ENCODE measurements at regions not wholly inside any gene's neighbourhood (a gene's known extent, or its start where the extent isn't known, plus 50 kb on each side); places are given as distances from the start of the nearest gene placed in this dataset.
"Not testable (repeated sequence)": the region's sequence is repeated elsewhere in the genome, so short reads cannot be mapped to it uniquely, and the experiment has no call there.

GRCh38 chr11:127805771-127806170 is 781.6 kb downstream of the ETS1 start:
- DNase-seq = no peak
- intact Hi-C loops (cut with DNase I) = no loop called here
- ATAC-seq (ENCODE audit: poor library complexity) = no peak

- DNase-seq (no peak), ATAC-seq (ENCODE audit: poor library complexity) (no peak)
- intact Hi-C loops (cut with DNase I) = no loop called here
Measured at GRCh38 chr11:127804747-127805400, 782.5 kb downstream of the ETS1 start.

DNA sequence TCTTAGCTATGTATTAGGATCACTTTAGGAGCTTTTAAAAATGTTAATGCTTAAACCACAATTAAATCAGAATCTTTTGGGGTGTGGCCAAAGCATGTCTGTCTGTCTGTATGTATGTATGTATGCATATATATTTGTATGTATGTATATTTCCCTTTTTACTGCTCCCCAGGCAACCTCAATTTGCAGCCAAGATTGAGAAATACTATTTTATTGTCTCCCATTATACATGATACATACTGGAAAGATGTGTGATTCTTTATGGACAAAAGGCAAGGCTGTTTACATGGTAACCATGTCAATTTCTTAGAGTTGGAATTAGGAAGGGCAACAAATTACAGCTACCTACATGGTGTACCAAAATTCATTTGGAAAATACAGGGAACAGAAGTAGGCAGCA is 783.6 kb downstream of the ETS1 start:
- ATAC-seq (ENCODE audit: poor library complexity) = no peak
- intact Hi-C loops (cut with DNase I) = no loop called here
- no peak for DNase-seq

- intact Hi-C loops (cut with DNase I) = no loop called here
- DNase-seq (no peak), ATAC-seq (ENCODE audit: poor library complexity) (no peak)
Measured at GRCh38 chr11:127800989-127801688, 786.2 kb downstream of the ETS1 start.

DNA sequence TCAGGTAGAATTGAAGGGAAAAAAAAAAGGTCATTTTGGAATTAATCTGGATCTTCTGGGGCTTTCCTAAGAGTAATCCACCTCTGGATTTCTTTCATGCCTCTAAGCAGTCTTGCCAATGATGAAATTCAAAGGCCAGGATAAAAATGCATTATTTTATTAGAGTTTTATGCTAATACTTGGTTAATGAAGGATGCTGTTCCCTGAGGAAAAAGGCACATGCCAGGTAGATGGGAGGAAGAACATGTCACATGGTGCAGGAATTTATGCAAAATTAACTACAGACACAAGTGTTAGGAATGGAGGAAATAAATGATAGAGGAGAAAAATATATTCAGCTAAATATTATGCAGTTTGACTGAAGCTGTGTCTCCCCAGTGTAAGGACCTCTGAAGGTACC is 792.0 kb downstream of the ETS1 start:
- ATAC-seq (ENCODE audit: poor library complexity) = no peak
- intact Hi-C loops (cut with DNase I) = no loop called here
- DNase-seq = no peak

GRCh38 chr11:127791844-127792243 is 791.3 kb upstream of the KIRREL3 start:
- intact Hi-C loops (cut with DNase I) = no loop called here
- ATAC-seq (ENCODE audit: poor library complexity) = no peak

DNA sequence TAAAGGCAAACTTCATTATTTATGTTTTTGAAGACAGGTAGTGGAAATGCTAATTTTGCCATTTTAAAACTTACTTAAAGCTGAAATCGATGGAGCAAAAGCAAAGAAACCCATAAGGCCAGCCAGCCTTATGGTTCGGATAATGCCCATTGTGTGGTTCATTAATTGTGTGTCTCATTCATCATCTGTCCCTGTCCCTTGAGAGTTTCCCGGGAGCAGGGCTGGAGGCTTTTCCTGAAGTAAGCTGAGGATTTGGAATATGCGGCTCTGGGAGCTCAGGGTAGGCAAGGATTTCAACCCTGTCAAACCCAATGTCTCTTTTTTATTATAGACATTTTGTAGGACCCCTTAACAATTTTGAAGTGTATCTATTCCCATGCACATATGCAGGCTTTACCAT is 790.0 kb upstream of the KIRREL3 start:
- ATAC-seq (ENCODE audit: poor library complexity) (no peak), DNase-seq (no peak)
- intact Hi-C loops (cut with DNase I) = no loop called here

More at GRCh38 chr11:127791844-127792243, 791.3 kb upstream of the KIRREL3 start:
- no peak for DNase-seq

DNA sequence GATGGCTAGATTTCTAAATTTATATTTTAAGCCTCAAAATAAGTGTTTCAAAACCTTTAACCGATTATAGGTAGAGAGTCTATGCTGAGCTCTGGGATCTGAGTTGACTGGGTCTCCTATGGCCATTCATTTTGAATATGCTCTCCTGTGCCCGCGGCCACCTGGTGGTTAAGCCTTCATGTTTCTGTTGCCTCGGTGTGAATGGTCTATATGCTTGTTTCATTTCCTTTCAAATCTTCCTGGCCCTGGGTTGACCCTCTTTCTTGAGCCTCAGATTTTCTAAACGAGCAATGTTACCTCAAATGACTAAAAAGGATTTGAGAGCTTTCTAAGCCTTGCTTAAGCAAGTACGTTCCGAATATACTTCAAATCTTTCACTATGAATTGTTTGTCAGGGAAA is 789.4 kb upstream of the KIRREL3 start:
- ATAC-seq (ENCODE audit: poor library complexity) (no peak), DNase-seq (no peak)
- intact Hi-C loops (cut with DNase I) = no loop called here

DNA sequence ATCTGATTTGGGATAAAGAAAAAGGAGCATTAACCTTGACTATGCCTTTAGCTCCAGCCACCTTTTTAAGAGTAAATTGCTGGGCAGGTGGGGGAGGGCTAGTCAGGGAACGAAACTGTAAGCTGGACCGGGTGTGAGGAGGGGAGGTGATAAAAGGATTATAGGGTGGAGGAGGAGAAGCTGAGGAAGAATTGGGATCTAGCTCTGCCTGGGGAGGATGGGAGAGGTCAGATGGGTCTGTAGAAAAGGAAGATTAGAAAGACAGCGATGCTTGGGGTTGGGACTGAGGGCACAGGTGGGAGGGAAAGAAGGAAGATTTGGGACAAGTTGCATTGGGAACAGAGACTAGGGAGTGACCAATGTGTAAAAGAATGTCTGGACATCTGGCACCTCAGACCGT is 772.4 kb upstream of the KIRREL3 start:
- DNase-seq; intact Hi-C loops (cut with DNase I); ATAC-seq (ENCODE audit: poor library complexity): not testable (repeated sequence)

DNA sequence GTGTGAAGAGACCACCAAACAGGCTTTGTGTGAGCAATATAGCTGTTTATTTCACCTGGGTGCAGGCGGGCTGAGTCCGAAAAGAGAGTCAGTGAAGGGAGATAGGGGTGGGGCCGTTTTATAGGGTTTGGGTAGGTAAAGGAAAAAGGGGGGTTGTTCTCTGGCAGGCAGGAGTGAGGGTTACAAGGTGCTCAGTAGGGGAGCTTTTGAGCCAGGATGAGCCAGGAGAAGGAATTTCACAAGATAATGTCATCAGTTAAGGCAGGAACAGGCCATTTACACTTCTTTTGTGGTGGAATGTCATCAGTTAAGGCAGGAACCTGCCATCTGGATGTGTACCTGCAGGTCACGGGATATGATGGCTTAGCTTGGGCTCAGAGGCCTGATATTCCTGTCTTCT is 768.4 kb upstream of the KIRREL3 start:
- intact Hi-C loops (cut with DNase I); ATAC-seq (ENCODE audit: poor library complexity); DNase-seq: not testable (repeated sequence)

DNA sequence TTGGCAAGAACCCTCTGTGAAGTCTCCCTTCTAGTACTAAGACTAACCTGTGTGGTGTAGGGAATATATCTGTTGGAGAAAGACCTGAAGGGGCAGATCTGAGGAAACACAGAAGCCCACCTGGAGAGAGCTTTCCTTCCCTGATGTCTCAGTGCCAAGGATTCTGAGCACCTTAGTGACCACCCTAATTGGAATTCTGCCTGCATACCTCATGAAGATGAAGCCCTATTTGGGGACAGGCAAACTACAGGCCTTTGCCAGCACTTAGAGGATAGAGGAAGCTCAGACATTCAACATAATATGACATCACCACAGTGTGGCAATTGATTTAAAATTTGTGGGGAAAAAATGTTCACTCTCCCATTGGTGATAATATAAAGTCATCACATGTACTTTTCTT is 766.2 kb upstream of the KIRREL3 start:
- no peak for ATAC-seq (ENCODE audit: poor library complexity)
- intact Hi-C loops (cut with DNase I) = no loop called here
- no peak for DNase-seq

DNA sequence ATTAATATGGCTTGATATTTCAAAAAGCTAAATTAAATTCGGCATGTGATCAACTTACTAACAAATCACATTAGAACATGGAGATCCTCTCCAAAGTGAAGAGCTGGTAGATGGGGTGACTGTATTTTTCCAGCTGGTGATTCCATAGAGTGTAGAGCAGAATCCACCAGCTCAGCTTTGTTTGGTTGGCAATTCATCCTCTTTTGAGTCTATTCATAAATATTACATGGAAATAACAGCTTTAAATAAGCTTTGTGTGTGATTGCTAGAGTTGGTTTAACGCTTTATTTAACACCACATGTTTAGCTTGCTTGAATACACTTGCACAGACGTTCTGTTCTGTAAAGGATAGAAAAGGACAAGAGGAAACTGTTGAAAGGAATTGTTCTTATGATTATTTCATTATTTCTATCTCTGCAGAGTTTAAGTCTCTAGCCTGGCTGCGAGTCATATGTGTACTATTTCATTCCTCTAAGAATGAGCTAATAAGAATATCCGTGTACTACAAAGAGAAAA is 738.3 kb upstream of the KIRREL3 start:
- DNase-seq = no peak
- intact Hi-C loops (cut with DNase I) = no loop called here
- no peak for ATAC-seq (ENCODE audit: poor library complexity)

GRCh38 chr11:127737499-127737898 is 736.9 kb upstream of the KIRREL3 start:
- intact Hi-C loops (cut with DNase I) = no loop called here
- DNase-seq (no peak), ATAC-seq (ENCODE audit: poor library complexity) (no peak)

GRCh38 chr11:127733552-127733951 is 733.0 kb upstream of the KIRREL3 start:
- DNase-seq (no peak), ATAC-seq (ENCODE audit: poor library complexity) (no peak)
- intact Hi-C loops (cut with DNase I) = no loop called here

DNA sequence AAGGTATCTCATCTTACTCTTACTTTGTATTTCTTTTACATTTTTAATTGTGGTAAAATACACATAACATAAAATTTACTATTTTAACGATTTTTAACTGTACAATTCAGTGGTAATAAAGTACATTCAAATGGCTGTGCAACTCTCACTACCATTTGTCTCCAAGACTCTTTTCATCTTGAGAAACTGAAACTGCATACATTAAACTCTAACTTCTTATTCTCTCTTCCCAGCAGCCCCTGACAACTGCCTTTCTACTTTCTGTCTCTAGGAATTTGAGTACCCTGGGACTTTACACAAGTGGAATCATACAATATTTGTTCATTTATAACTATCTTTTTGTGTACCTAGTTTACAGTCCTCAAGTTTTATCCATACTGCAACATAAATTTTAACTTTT is 725.8 kb upstream of the KIRREL3 start:
- DNase-seq = no peak
- no peak for ATAC-seq (ENCODE audit: poor library complexity)
- intact Hi-C loops (cut with DNase I) = no loop called here

GRCh38 chr11:127723714-127724113 is 723.1 kb upstream of the KIRREL3 start:
- ATAC-seq (ENCODE audit: poor library complexity) (no peak), DNase-seq (no peak)
- intact Hi-C loops (cut with DNase I) = no loop called here

DNA sequence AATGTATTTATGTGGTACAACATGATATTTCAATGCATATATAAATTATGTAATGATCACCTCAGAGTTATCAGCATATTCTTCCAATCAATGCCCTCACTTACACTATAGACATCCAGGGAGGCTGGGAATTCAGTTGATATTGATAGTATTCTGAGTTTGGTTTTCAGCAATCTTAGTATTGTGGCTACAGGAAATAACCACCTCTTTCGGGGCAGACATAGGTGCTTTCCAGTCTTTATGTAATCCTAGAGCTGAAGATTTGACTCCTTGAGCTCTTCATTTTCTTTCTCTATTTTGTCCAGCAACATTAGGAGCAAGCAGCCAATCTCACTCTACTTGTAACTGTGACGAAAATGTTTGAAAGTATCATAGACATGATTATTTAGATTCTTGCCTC is 712.7 kb upstream of the KIRREL3 start:
- no peak for DNase-seq
- ATAC-seq (ENCODE audit: poor library complexity) = no peak
- intact Hi-C loops (cut with DNase I) = no loop called here

DNA sequence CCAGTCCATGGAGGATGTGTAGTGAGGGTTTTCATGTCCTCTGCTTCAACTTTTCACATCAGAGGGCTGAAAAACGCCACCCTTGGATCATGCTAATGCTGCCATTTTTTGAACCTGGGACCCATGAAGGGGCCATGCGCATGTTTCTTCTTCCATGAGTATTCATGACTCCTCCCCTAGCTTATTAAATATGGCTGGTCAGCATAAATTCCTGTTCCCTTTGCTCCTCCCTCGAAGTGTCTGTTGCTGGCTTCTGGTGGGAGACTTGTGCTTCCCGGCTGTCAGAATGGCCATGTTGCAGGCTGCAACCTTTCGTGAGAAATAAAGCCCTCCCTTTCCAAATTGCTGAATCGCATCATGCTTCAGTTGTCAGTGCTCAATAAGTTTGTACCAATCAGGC is 711.2 kb upstream of the KIRREL3 start:
- no peak for DNase-seq
- no peak for ATAC-seq (ENCODE audit: poor library complexity)
- intact Hi-C loops (cut with DNase I) = no loop called here

DNA sequence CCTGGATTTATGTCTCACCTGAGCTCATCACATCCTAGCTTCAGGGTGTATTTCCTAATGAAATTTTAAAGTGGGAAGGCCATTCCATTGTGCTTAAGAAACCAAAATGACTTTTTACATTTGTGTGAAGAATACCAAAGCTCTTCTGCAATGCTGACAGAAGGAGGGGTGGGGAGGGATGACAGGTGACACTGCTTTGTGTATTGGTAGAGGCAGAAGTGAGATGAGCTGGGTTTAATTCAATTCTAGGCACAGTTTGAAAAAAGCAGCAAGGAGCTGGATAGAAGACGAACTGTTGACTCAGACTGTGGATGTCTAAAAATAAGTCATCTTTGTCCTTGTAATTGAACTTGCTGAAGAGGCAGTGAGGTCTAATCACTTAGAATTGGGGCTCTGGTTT is 710.3 kb upstream of the KIRREL3 start:
- intact Hi-C loops (cut with DNase I) = no loop called here
- ATAC-seq (ENCODE audit: poor library complexity) (no peak), DNase-seq (no peak)

- DNase-seq = no peak
- no peak for ATAC-seq (ENCODE audit: poor library complexity)
- intact Hi-C loops (cut with DNase I) = no loop called here
Measured at GRCh38 chr11:127709960-127710359, 709.4 kb upstream of the KIRREL3 start.
